ENCODE measurements at regions not wholly inside any gene's neighbourhood (a gene's known extent, or its start where the extent isn't known, plus 50 kb on each side); places are given as distances from the start of the nearest gene placed in this dataset.

- no peak for DNase-seq
Observed at GRCh38 chr2:165033402-165033801, 78.1 kb upstream of the SLC38A11 start.

- no peak for DNase-seq
Observed at GRCh38 chr2:165032559-165032958, 77.2 kb upstream of the SLC38A11 start.

DNA sequence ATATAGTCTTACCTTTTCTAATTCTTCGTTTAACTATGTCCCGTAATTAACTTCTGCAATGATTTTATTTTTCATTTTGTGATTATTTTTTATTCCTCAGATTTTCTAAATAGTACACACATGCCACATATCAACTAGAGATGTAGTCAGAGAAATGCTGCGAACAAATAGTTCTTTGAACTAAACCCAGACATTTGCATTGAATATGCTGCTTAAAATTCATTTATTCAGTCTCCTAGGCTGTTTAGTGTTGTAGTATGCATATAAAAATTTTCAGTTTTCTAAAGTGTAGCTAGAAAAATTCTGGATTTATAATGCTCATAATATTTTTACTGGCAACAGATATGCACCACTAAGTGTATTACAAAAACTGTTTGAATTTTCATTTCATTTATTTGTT lies 68.9 kb upstream of the SLC38A11 start:
- DNase-seq, result no peak

- no peak for DNase-seq
Observed at GRCh38 chr2:165022781-165023180, 67.5 kb upstream of the SLC38A11 start.

GRCh38 chr2:165017966-165018596 lies 62.8 kb upstream of the SLC38A11 start:
- DNase-seq, result no peak

GRCh38 chr2:165016772-165017411 lies 61.6 kb upstream of the SLC38A11 start:
- peak in 1 of 2 experiments; percentile 4 for DNase-seq

DNA sequence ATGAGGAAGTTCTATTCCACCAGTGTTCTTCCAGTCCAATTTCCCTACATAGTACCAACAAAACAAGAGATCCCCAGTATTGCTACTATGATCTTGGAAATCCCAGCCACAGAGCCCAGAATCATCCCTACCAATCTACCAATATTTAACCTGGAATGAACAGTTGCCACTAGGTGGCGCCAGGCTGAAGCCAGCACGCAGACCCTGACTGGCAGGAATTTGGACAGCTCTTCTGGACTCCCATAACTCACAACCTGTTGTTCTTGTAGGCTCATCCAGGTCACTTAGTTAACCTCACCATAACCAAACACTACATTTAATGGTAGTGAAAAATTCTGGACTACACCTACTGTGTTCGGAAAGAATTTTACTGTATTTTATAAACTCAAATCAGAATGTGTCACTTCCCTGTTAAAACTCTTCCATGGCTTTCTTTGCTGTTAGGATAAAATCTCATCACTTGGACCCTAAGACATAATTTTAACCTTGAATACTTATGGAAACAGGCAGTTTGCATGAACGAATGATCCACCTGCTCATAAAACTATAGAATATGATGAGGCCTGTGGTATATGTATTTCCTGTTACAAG lies 59.8 kb upstream of the SLC38A11 start:
- DNase-seq, result peak; percentile 56 to 68

GRCh38 chr2:165013944-165014619 lies 58.8 kb upstream of the SLC38A11 start:
- no peak for DNase-seq

- DNase-seq, result no peak
Observed at GRCh38 chr2:165011199-165011598, 55.9 kb upstream of the SLC38A11 start.

DNA sequence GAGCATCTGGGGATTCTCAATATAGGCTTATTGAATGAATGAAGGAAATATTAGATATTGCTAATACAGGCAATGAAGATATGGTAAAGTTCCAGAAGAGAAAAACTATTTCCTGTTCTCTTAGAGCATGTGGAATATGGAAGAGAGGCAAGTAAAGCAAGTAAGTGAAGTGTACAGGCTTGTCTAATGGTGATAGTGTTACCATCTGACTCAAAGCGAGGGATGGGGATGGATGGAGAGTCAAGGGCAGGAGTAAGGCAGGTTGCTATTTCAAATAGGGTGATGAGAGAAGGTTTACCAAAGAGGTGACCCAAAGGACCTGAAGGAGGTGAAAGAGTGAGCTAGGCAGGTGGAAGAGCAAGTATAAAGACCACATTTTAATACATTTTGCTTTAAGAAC lies 55.2 kb upstream of the SLC38A11 start:
- DNase-seq, result no peak

- DNase-seq, result no peak
Observed at GRCh38 chr2:165009466-165009865, 54.1 kb upstream of the SLC38A11 start.

DNA sequence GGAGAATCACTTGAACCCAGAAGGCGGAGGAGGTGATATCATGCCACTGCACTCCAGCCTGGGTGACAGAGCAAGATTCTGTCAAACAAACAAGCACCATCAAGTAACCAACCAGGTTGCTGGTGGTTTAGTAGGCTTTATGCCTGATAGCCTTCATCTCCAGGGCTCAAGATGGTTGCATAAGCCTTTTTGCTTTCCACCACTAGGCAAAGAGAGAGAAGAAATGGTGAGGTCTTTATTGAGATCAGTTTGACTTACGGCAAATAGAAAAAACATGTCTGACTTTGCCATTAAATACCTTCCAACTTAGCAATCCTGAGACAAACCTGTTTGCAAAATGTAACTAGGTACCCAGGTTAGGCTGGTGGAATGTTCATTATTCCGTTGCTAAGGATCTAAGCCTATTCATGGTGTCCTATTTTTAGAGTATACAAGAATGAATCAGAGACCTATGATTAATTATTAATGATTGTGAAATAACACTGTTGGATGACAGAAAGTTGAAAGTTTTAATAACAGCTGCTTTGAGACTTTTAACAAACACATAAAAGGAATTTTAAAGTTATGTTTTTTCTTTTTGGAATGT lies 53.5 kb upstream of the SLC38A11 start:
- DNase-seq, result no peak

GRCh38 chr2:165007161-165007744 lies 51.9 kb upstream of the SLC38A11 start:
- DNase-seq, result no peak
